ENCODE measurements at regions not wholly inside any gene's neighbourhood (a gene's known extent, or its start where the extent isn't known, plus 50 kb on each side); places are given as distances from the start of the nearest gene placed in this dataset.

GRCh38 chr13:73984201-73984600 is 150.0 kb downstream of the KLF12 start (continued):
- TF ChIP-seq SCRT1 (tag by site-specific recombination; IDR thresholded peaks at IDR 0.05; ENCODE audit: borderline replicate concordance) = no peak
- TF ChIP-seq KLF7 (tag by site-specific recombination; IDR thresholded peaks at IDR 0.05; ENCODE audit: borderline replicate concordance) = no peak
- TF ChIP-seq ZNF610 (tag by site-specific recombination; IDR thresholded peaks at IDR 0.05; ENCODE audit: borderline replicate concordance) = no peak
- no peak for TF ChIP-seq ZNF362 (tag by site-specific recombination; IDR thresholded peaks at IDR 0.05)
- no peak for TF ChIP-seq ZFP37 (tag by site-specific recombination; IDR thresholded peaks at IDR 0.05)

- Histone ChIP-seq H3K36me3 (ENCODE audit: control insufficient read depth in 2 of 2, insufficient read depth in 1 of 2, low read length in 2 of 2) (peaks cover 0 to 12% of the 10 kb centered on the region in 2 experiments; a peak in 1 of 3 replicates), H3K27ac (ENCODE audit: extremely low read depth, low read depth, low read length) (no peak overlapping the region), H3K9me3 (ENCODE audit: control insufficient read depth, insufficient read depth, low read depth, low read length) (no peaks in the 10 kb centered on the region), H3K4me3 (ENCODE audit: low read depth, low read length) (no peak overlapping the region), H3K4me1 (ENCODE audit: control insufficient read depth, insufficient read depth, low read length) (no peaks in the 10 kb centered on the region)
- no peak for TF ChIP-seq ZNF768 (tag by site-specific recombination; IDR thresholded peaks at IDR 0.05)
- ChIA-PET CTCF (no interaction called here), POLR2A (no interaction called here)
Measured at GRCh38 chr13:73983109-73983508, 151.1 kb downstream of the KLF12 start.

GRCh38 chr13:73981595-73981994 is 152.6 kb downstream of the KLF12 start:
- Histone ChIP-seq H3K4me3 (ENCODE audit: low read depth, low read length) (no peak overlapping the region), H3K27ac (ENCODE audit: extremely low read depth, low read depth, low read length) (no peak overlapping the region), H3K4me1 (ENCODE audit: control insufficient read depth, insufficient read depth, low read length) (no peaks in the 10 kb centered on the region), H3K36me3 (ENCODE audit: control insufficient read depth in 2 of 2, insufficient read depth in 1 of 2, low read length in 2 of 2) (peaks cover 0 to 12% of the 10 kb centered on the region in 2 experiments; a peak in 1 of 3 replicates), H3K9me3 (ENCODE audit: control insufficient read depth, insufficient read depth, low read depth, low read length) (no peaks in the 10 kb centered on the region)
- POLR2A ChIA-PET = no interaction called here
- CTCF ChIA-PET = no interaction called here
- TF ChIP-seq ZNF776 (tag by site-specific recombination; IDR thresholded peaks at IDR 0.05; ENCODE audit: borderline replicate concordance) (no peak), ZNF623 (tag by site-specific recombination; IDR thresholded peaks at IDR 0.05) (no peak), ZNF777 (tag by site-specific recombination; IDR thresholded peaks at IDR 0.05; ENCODE audit: borderline replicate concordance) (no peak), ZSCAN5A (tag by site-specific recombination; IDR thresholded peaks at IDR 0.05) (no peak), ZNF335 (tag by site-specific recombination; conservative IDR thresholded peaks at IDR 0.05) (no peak), ZNF362 (tag by site-specific recombination; IDR thresholded peaks at IDR 0.05) (no peak), EGR2 (tag by site-specific recombination; IDR thresholded peaks at IDR 0.05; ENCODE audit: low read depth) (no peak), ZNF2 (tag by site-specific recombination; IDR thresholded peaks at IDR 0.05) (no peak), ZNF366 (tag by site-specific recombination; conservative IDR thresholded peaks at IDR 0.05) (no peak), AEBP2 (tag by site-specific recombination; IDR thresholded peaks at IDR 0.05; ENCODE audit: borderline replicate concordance) (no peak)

- ChIA-PET CTCF (no interaction called here), POLR2A (no interaction called here)
- H3K9me3 ChIP-seq (ENCODE audit: control insufficient read depth, insufficient read depth, low read depth, low read length) = no peaks in the 10 kb centered on the region
- H3K4me1 ChIP-seq (ENCODE audit: control insufficient read depth, insufficient read depth, low read length) = no peaks in the 10 kb centered on the region
- no peak overlapping the region for H3K4me3 ChIP-seq (ENCODE audit: low read depth, low read length)
- no peak overlapping the region for H3K27ac ChIP-seq (ENCODE audit: extremely low read depth, low read depth, low read length)
- H3K36me3 ChIP-seq (ENCODE audit: control insufficient read depth in 2 of 2, insufficient read depth in 1 of 2, low read length in 2 of 2) = no peaks in the 10 kb centered on the region
- TF ChIP-seq ZNF76 (tag by site-specific recombination; IDR thresholded peaks at IDR 0.05; ENCODE audit: borderline replicate concordance, low read depth) (no peak), ZNF701 (tag by site-specific recombination; IDR thresholded peaks at IDR 0.05) (no peak), ZNF37A (tag by site-specific recombination; IDR thresholded peaks at IDR 0.05) (no peak), KLF10 (tag by site-specific recombination; IDR thresholded peaks at IDR 0.05) (no peak), HOXC10 (CRISPR knock-in tag; IDR thresholded peaks at IDR 0.05) (no peak), ZNF571 (tag by site-specific recombination; IDR thresholded peaks at IDR 0.05) (no peak), SP3 (tag by site-specific recombination; IDR thresholded peaks at IDR 0.05) (no peak), ZNF704 (tag by site-specific recombination; IDR thresholded peaks at IDR 0.05) (no peak), ZBTB6 (tag by site-specific recombination; IDR thresholded peaks at IDR 0.05) (no peak), ZNF548 (tag by site-specific recombination; IDR thresholded peaks at IDR 0.05) (no peak)
Measured at GRCh38 chr13:73975767-73976166, 158.4 kb downstream of the KLF12 start.

All from HEK293 (cell line).